HL-60 (cell line): ENCODE measurements at regions not wholly inside any gene's neighbourhood (a gene's known extent, or its start where the extent isn't known, plus 50 kb on each side); places are given as distances from the start of the nearest gene placed in this dataset.
"Not testable (repeated sequence)": the region's sequence is repeated elsewhere in the genome, so short reads cannot be mapped to it uniquely, and the experiment has no call there.

Experiments used
- GABPA ChIP-seq: IDR thresholded peaks from 2 replicates; pipeline ENCODE4 v1.6.1; 2012; ENCODE audit warnings: low read depth
- POLR2AphosphoS5 ChIP-seq: IDR thresholded peaks from 2 replicates; pipeline ENCODE4 v1.6.1; 2012; ENCODE audit warnings: low read depth
- SPI1 ChIP-seq: IDR thresholded peaks from 2 replicates; pipeline ENCODE4 v1.6.1; 2012; ENCODE audit warnings: low read depth, mild to moderate bottlenecking, borderline replicate concordance
- TF ChIP-seq, protein P1 (sequence below): IDR thresholded peaks from one replicate; pipeline ENCODE4 v1.5.1; 2011; ENCODE audit warnings: low read length, control low read depth, inconsistent platforms; ENCODE audit not compliant: insufficient read depth
- TF ChIP-seq, protein P2 (sequence below): IDR thresholded peaks from 2 replicates; pipeline ENCODE4 v1.6.1; 2012; ENCODE audit warnings: low read depth; ENCODE audit not compliant: insufficient replicate concordance

DNA sequence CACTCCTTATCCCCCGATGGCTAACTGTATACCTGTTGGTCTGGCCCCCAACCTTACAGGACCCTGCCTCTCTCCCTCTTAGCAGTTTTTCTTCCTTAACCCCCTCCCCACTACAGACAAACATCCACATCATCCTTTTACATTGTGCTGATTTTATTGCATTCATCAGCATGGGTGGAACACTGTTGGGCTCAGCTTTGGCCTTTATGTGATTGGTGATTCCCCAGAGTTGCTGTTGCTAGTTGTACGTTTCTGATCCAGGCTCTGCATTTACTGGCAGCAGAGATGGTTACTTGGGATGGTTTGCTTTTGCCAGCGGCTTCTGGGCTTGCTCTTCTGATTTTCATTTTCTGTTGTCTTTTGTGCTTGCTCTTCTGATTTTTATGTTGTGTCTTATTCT, 250.6 kb upstream of the CXorf66 start:
- not testable (repeated sequence) for TF ChIP-seq POLR2AphosphoS5, GABPA, SPI1
- TF ChIP-seq, protein P1, sequence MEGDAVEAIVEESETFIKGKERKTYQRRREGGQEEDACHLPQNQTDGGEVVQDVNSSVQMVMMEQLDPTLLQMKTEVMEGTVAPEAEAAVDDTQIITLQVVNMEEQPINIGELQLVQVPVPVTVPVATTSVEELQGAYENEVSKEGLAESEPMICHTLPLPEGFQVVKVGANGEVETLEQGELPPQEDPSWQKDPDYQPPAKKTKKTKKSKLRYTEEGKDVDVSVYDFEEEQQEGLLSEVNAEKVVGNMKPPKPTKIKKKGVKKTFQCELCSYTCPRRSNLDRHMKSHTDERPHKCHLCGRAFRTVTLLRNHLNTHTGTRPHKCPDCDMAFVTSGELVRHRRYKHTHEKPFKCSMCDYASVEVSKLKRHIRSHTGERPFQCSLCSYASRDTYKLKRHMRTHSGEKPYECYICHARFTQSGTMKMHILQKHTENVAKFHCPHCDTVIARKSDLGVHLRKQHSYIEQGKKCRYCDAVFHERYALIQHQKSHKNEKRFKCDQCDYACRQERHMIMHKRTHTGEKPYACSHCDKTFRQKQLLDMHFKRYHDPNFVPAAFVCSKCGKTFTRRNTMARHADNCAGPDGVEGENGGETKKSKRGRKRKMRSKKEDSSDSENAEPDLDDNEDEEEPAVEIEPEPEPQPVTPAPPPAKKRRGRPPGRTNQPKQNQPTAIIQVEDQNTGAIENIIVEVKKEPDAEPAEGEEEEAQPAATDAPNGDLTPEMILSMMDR: not testable (repeated sequence)
- TF ChIP-seq, protein P2, sequence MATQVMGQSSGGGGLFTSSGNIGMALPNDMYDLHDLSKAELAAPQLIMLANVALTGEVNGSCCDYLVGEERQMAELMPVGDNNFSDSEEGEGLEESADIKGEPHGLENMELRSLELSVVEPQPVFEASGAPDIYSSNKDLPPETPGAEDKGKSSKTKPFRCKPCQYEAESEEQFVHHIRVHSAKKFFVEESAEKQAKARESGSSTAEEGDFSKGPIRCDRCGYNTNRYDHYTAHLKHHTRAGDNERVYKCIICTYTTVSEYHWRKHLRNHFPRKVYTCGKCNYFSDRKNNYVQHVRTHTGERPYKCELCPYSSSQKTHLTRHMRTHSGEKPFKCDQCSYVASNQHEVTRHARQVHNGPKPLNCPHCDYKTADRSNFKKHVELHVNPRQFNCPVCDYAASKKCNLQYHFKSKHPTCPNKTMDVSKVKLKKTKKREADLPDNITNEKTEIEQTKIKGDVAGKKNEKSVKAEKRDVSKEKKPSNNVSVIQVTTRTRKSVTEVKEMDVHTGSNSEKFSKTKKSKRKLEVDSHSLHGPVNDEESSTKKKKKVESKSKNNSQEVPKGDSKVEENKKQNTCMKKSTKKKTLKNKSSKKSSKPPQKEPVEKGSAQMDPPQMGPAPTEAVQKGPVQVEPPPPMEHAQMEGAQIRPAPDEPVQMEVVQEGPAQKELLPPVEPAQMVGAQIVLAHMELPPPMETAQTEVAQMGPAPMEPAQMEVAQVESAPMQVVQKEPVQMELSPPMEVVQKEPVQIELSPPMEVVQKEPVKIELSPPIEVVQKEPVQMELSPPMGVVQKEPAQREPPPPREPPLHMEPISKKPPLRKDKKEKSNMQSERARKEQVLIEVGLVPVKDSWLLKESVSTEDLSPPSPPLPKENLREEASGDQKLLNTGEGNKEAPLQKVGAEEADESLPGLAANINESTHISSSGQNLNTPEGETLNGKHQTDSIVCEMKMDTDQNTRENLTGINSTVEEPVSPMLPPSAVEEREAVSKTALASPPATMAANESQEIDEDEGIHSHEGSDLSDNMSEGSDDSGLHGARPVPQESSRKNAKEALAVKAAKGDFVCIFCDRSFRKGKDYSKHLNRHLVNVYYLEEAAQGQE: not testable (repeated sequence)
